DND-41 (cell line): ENCODE measurements at regions not wholly inside any gene's neighbourhood (a gene's known extent, or its start where the extent isn't known, plus 50 kb on each side); places are given as distances from the start of the nearest gene placed in this dataset.

Experiments used
- CTCF ChIP-seq: IDR thresholded peaks from 2 replicates; pipeline ENCODE4 v1.5.1; 2012; ENCODE audit warnings: borderline replicate concordance, low read length, moderate library complexity, mild to moderate bottlenecking; ENCODE audit not compliant: poor library complexity, severe bottlenecking; ENCODE audit errors: extremely low read depth
- EZH2 ChIP-seq: IDR thresholded peaks from 3 replicates; pipeline ENCODE4 v1.6.1; 2012; ENCODE audit warnings: borderline replicate concordance, low read depth, mild to moderate bottlenecking, moderate library complexity, low read length, inconsistent platforms; ENCODE audit not compliant: severe bottlenecking

- TF ChIP-seq CTCF (no peak), EZH2 (no peak)
Observed at GRCh38 chr2:221334481-221335218, 237.5 kb downstream of the EPHA4 start.
